Mesothelial cell of epicardium (in vitro differentiated cells): ENCODE measurements at regions not wholly inside any gene's neighbourhood (a gene's known extent, or its start where the extent isn't known, plus 50 kb on each side); places are given as distances from the start of the nearest gene placed in this dataset.

ENCODE experiments used
- DNase-seq, 2 experiments: peaks; one replicate each; pipeline ENCODE4 v3.0.0; 2021; ENCODE audit warnings: low spot score in 2 of 2; ENCODE audit not compliant: unreplicated experiment in 2 of 2
- H3K27ac Mint-ChIP-seq: 2 replicates; pipeline ENCODE4 v1.8.0; 2021; ENCODE audit warnings: mixed read lengths
- H3K27me3 Mint-ChIP-seq: 2 replicates; pipeline ENCODE4 v1.8.0; 2021; ENCODE audit warnings: low read depth, mixed read lengths
- H3K36me3 Mint-ChIP-seq: 2 replicates; pipeline ENCODE4 v1.8.0; 2021; ENCODE audit warnings: mixed read lengths
- H3K4me1 Mint-ChIP-seq: 2 replicates; pipeline ENCODE4 v1.8.0; 2021; ENCODE audit warnings: mixed read lengths
- H3K4me3 Mint-ChIP-seq: 2 replicates; pipeline ENCODE4 v1.8.0; 2021; ENCODE audit warnings: mild to moderate bottlenecking, moderate library complexity, mixed read lengths
- H3K9me3 Mint-ChIP-seq: 2 replicates; pipeline ENCODE4 v1.8.0; 2021; ENCODE audit warnings: mixed read lengths
- TF ChIP-seq, protein P1 (sequence below): fragments of 200-600 bp; sonication (generic); IDR thresholded peaks from one replicate; pipeline ENCODE4 v1.5.0; 2021; ENCODE audit warnings: antibody characterized with exemption; ENCODE audit not compliant: unreplicated experiment

DNA sequence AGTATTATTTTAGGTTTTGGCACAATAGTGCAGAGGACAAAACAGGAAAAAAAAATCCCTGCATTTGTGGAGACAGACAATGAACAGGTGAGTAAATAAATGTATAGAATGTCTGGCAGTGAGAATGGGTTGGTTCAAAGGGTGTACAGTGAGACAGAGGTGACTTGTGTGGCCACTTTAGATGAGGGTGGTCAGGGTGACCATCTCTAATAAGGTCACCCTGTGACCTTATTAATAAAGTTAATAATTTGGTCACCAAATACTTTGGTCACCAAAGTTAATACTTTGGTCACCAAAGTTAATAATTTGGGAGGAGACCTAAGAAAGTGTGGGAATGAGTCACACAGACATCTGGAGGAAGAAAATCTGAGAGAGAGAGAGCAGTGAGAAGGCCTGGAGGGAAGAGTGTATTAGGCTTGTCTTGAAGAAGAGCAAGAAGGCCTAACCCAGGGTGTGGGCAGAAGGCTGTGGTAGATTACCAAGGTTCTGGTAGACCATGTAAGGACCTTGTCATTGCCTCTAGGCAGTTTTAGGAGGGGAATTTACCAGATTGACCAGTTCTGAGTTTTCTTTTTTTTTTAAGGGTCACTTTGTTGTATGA is 1368.4 kb upstream of the CELF4 start:
- Mint-ChIP-seq H3K27me3 (no peaks in the 10 kb centered on the region), H3K36me3 (no peaks in the 10 kb centered on the region), H3K4me1 (no peaks in the 10 kb centered on the region), H3K27ac (no peak overlapping the region), H3K9me3 (no peaks in the 10 kb centered on the region), H3K4me3 (no peak overlapping the region)
- DNase-seq: no peak
- TF ChIP-seq, protein P1, sequence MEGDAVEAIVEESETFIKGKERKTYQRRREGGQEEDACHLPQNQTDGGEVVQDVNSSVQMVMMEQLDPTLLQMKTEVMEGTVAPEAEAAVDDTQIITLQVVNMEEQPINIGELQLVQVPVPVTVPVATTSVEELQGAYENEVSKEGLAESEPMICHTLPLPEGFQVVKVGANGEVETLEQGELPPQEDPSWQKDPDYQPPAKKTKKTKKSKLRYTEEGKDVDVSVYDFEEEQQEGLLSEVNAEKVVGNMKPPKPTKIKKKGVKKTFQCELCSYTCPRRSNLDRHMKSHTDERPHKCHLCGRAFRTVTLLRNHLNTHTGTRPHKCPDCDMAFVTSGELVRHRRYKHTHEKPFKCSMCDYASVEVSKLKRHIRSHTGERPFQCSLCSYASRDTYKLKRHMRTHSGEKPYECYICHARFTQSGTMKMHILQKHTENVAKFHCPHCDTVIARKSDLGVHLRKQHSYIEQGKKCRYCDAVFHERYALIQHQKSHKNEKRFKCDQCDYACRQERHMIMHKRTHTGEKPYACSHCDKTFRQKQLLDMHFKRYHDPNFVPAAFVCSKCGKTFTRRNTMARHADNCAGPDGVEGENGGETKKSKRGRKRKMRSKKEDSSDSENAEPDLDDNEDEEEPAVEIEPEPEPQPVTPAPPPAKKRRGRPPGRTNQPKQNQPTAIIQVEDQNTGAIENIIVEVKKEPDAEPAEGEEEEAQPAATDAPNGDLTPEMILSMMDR: no peak

DNA sequence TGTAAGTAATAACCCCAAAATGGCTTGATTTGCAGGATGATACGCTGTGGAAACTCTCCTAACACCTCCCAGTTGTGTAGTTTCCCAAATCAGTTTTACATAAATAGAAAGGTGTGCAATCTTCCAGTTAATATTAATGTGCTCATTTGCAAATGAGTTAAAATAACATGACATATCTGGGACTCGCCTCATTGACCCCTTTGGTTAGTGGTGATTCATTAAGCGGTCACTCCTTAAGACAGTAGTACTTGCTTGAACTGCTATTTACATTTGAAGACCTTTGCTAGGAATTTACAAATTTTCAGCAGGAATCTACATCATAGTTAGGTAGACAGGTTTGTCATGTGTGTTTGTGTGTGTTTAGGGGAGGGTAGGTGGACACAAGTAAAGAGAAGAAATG is 1367.7 kb upstream of the CELF4 start:
- Mint-ChIP-seq H3K27me3 (no peaks in the 10 kb centered on the region), H3K4me1 (no peaks in the 10 kb centered on the region), H3K36me3 (no peaks in the 10 kb centered on the region), H3K27ac (no peak overlapping the region), H3K9me3 (no peaks in the 10 kb centered on the region), H3K4me3 (no peak overlapping the region)
- DNase-seq: no peak
- TF ChIP-seq, protein P1: no peak

DNA sequence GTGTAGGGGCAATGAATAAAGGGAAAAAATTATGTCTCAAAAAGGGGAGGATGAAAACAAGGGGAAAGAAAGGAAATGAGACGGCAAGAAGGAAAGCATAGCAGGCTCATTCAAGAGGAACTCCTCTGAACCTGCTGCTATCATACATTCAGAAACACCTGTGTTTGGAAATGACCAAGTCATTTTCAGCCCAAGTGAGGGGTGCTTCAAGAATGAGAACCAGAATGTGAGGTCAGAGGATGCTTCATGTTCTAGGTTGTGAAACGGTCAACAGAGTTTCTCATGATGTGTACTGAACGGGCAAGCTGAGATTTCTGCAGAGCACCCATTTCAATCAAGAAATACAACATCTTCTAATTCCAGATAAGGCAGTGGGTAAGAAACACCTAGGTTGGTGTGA is 1367.2 kb upstream of the CELF4 start:
- Mint-ChIP-seq H3K4me3 (no peak overlapping the region), H3K27ac (no peak overlapping the region), H3K27me3 (no peaks in the 10 kb centered on the region), H3K9me3 (no peaks in the 10 kb centered on the region), H3K36me3 (no peaks in the 10 kb centered on the region), H3K4me1 (no peaks in the 10 kb centered on the region)
- no peak for DNase-seq
- TF ChIP-seq, protein P1: no peak

DNA sequence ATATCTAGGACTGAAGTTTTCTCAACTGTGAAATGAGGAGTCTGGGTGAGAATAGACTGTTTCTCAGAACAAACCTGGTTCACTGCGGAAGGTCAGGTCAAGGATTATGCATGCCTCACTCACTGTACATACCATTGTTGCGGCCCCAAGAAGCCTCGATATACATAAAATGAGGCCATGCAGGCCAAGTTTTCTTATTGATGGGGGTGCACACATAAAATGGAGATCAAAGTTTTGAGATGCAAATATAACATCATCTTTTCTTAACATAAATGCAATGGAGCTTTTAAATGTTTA is 1366.1 kb upstream of the CELF4 start:
- no peak for DNase-seq
- Mint-ChIP-seq H3K4me1 (no peaks in the 10 kb centered on the region), H3K27ac (no peak overlapping the region), H3K9me3 (no peaks in the 10 kb centered on the region), H3K4me3 (no peak overlapping the region), H3K27me3 (no peaks in the 10 kb centered on the region), H3K36me3 (no peaks in the 10 kb centered on the region)
- TF ChIP-seq, protein P1: no peak

DNA sequence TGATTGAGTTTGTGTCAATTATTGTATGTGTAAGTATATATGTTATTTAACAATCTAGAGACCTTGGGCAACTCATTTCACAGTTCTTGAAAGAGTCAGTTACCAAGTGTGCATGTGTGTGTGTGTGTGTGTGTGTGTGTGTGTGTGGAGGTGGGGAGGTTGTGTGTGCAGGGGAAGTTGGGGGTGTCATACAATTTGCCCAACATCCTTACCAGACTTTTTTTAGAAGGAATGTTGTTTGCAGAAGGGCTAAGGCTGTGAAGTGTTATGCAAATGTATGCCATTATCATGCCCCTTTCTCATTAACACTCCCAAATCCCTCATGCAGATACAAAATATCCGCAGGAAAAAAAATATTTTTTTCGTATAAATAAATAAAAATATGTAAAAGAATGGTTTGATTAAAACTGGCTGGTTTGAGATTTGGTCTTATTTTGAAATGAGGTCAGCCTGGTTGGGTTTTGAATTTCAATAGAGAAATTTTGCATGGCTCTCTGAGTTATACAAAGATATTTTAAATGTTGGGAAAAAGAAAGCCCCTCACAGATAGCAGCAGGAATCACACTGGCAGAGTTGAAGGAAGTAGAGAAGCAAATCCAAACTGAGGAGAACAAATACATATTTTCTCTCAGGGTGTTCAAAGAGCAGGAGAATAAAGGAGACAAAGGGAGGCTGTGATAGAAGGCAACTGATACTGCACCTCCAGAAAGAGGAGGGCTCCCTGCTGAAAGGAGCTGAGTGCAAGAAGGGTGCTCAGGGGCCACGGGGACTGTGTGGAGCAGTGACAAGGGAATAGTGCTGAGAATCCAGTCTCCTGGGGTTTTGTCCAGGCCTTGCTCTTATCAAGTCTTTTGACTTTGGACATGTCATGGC is 1365.5 kb upstream of the CELF4 start:
- Mint-ChIP-seq H3K9me3 (no peaks in the 10 kb centered on the region), H3K36me3 (no peaks in the 10 kb centered on the region), H3K27me3 (no peaks in the 10 kb centered on the region), H3K4me3 (no peak overlapping the region), H3K4me1 (no peaks in the 10 kb centered on the region), H3K27ac (no peak overlapping the region)
- TF ChIP-seq, protein P1: no peak
- DNase-seq: no peak
